GM12892 (cell line): ENCODE measurements at regions not wholly inside any gene's neighbourhood (a gene's known extent, or its start where the extent isn't known, plus 50 kb on each side); places are given as distances from the start of the nearest gene placed in this dataset.

Source experiments
- POLR2A ChIP-seq: IDR thresholded peaks from 2 replicates; pipeline ENCODE4 v1.6.1; 2011; ENCODE audit warnings: low read depth, low read length, control low read depth
- TAF1 ChIP-seq: IDR thresholded peaks from 2 replicates; pipeline ENCODE4 v1.6.1; 2011; ENCODE audit warnings: low read depth, mild to moderate bottlenecking, control low read depth, low read length, borderline replicate concordance

- TF ChIP-seq TAF1 = no peak
- no peak for TF ChIP-seq POLR2A
These were observed 1684.4 kb upstream of the B3GALT2 start for GRCh38 chr1:194870860-194871259.
